ENCODE measurements at regions not wholly inside any gene's neighbourhood (a gene's known extent, or its start where the extent isn't known, plus 50 kb on each side); places are given as distances from the start of the nearest gene placed in this dataset.

- no peak for DNase-seq (ENCODE audit: low read depth)
Observed at GRCh38 chr21:23218667-23219066, 2220.5 kb downstream of the NCAM2 start.

- DNase-seq (ENCODE audit: low read depth): no peak
Observed at GRCh38 chr21:23217597-23217996, 2219.4 kb downstream of the NCAM2 start.

GRCh38 chr21:23215261-23215660 lies 2217.1 kb downstream of the NCAM2 start:
- DNase-seq (ENCODE audit: low read depth): peak; percentile 28
